ENCODE measurements at regions not wholly inside any gene's neighbourhood (a gene's known extent, or its start where the extent isn't known, plus 50 kb on each side); places are given as distances from the start of the nearest gene placed in this dataset.

- no peak for DNase-seq
Measured at GRCh38 chr5:164358531-164359259, 853.3 kb downstream of the MAT2B start.

DNA sequence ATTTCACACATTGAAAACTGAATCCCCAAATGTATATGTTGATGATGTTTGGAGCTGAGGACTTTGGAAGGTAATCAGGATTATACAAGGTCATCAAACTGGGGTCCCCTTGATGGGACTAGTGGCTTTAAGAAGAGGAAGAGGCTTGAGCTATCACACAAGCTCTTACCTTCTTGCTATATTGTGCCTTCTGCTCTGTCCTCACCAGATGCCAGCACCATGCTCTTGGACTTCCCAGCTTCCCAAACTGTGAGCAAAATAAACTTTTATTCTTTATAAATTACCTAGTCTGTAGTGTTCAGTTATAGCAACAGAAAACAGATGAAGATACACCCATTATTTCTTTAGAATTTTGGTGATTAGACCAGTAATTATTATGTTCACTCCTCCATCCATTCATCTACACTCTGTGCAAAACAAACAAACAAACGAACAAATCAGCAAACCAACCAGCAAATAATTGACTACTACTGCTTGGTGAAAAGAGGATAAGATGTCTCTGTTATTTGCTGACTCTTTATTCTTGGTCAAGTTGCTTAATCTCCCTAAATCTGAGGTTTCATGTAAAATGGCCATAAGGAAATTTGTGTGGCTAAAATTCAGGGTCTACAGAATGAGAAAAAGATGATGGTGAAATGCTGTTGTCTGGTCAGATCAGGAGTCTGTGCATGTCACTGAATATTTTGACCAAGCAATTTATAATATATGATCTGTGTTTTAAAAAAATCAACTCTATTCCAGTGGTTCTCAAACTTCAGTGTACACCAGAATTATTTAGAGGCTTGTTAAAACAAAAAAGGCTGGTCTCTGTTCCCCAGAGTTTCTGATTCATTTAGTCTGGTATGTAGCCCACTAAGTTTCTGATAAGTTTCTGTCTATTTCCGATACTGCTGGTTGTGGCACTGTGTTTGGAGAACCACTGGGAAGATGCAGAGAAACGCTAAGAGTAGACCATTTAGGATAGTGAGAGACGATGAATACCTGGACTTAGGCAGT, 854.1 kb downstream of the MAT2B start:
- DNase-seq = no peak

DNA sequence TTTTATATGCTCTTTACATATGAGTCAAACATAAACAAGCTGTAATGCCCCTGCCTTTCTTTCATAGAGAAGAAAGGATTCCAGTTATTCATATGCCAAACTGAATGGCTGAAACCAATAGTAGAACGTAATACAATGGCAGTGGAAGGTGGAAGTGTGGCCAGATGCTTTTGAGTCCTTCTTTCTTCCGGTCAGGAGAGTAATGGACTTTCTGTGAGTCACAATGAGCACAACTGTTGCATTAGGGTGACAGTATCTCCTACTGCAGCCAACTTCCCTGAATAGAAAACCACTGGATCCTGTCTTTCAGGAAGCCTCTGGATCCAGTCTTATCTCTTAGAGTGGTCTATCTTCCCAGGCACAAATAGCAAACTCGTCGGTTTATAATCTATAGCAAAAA, 855.2 kb downstream of the MAT2B start:
- no peak for DNase-seq

DNA sequence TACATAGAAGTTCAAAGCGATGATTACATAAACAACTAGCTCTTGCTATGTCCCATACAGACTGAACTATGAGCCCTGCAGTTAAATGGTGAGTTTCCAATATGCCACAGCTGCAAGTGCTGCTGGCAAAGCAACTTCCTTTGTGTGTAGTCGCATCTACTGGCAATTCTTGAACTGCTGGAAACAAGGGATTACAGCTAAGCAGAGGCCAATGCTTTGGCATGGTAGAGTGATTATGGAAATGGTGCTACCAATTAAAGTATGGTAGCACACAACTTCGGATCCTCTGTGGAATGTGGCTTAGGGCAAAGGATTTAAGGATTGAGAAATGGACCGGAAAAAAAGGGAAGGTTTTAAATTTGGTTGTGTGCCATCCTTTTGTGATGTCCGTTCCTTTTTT, 856.6 kb downstream of the MAT2B start:
- DNase-seq = no peak

DNA sequence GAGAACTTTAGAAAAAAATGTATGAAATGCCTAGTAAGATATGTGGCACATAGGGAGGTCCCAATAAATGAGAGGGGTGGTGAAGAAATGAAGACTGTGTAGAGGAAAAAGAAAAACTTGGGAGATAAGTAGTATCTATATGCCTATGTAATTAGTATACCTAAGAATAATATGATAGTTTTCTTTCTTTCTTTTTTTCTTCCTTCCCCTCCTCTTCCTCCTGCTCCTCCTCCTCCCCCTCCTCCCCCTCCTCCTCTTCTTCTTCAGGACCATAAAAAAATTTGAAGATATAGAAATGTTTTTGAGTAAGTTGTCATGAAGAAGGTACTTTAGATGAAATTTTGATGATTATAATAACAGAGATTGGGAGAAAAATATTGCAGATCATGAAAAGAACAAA, 857.4 kb downstream of the MAT2B start:
- DNase-seq = no peak

GRCh38 chr5:164364237-164365208, 859.1 kb downstream of the MAT2B start:
- no peak for DNase-seq

DNA sequence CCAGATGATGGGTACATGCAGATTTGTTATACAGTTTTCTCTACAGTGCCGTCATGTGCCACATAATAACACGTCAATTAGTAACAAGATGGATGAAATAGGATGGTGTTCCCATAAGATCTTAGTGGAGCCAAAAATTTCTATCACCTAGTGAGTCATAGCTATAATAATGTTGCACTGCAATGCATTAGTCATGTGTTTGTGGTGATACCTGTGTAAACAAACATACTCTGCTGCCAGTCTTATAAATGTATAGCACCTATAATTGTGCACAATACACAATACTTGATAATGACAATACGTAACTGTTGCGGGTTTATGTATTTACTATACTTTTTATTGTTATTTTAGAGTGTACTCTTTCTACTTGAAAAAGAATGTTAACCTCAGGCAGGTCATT, 865.4 kb downstream of the MAT2B start:
- DNase-seq = no peak

- DNase-seq = no peak
Measured at GRCh38 chr5:164372892-164373291, 867.5 kb downstream of the MAT2B start.

- DNase-seq = no peak
Measured at GRCh38 chr5:164373876-164374275, 868.5 kb downstream of the MAT2B start.

DNA sequence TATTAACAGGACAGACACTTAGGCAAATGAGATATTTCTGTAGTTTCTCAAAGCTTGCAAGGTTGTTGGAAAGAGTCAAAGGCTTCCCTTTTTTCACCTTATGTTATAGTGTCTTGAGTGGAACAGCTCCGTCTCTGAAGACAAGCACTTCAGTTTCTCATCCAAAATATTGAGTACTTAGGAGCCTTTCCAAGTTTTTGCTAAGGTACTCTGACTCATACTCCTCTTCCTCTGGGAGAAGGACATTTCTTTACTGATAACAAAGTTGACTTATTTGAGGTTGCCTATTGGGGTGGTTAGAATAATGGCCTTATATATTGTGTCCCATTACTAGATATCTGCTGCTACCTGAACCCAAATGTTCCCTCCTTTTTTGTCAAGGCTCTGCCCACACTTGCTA, 869.6 kb downstream of the MAT2B start:
- DNase-seq = no peak

DNA sequence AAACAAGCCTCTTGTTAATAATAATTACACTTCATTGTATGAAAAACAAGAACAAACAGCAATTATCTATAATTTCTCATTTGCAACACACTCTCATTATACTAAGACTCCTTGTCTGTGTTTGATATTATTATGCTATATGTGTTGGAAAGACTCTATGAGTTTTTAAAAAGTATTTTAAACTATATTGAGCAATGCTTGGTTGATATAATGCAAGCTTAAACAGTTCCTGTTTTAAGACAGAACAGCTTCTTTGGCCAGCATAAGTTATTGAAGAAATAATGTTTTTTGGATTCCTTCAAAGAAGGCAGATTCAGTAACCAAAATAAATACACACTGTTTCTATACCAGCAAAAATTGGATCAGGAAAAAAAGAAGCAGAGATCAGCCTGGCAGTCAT, 871.4 kb downstream of the MAT2B start:
- DNase-seq = no peak

GRCh38 chr5:164377746-164378145, 872.3 kb downstream of the MAT2B start:
- DNase-seq = no peak

GRCh38 chr5:164383662-164384061, 878.2 kb downstream of the MAT2B start:
- DNase-seq = no peak

DNA sequence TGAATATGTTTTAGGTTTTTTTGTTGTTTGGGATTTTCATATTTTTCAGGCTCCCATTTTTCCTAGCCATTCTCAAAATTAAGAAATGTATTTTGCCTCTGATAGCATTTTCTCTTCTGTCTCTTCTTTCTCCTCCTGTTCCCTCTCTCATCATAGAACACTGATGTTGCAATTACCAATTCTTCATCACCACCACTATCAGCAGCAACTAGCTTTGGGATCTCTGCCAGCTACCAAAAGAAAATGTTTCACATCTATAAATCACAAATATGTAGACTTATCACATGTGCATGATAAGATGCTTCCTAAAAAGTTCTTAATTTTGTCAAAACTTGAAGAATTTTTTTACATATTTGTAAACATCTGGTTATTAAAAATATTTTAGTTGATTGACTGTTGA, 887.1 kb downstream of the MAT2B start:
- no peak for DNase-seq

DNA sequence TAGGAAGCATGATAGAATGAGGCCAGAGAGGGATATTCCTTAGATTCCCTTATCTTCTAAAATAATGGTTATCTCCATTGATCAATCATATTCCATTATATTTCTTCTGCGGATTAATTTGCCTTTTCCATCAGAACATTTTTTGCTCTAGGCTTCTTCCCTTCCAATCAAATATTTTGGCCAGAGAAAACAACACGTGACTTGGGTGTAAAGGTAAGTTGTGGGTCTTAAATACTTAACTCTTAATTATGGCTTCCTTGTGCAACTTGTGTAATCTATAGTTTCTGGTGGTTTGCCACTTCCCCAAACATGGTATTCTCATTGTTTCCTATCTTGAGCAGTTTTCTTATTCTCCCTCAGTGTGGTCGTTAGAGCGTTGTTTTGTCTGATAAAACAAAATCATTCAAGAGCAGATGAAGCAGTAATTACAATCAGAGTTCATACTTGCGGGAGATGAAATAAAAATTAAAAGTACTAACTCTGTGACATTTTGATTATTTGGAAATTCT, 889.3 kb downstream of the MAT2B start:
- DNase-seq = no peak

GRCh38 chr5:164412531-164412930, 907.1 kb downstream of the MAT2B start:
- DNase-seq = no peak

- no peak for DNase-seq
Measured at GRCh38 chr5:164420161-164420560, 914.7 kb downstream of the MAT2B start.

DNA sequence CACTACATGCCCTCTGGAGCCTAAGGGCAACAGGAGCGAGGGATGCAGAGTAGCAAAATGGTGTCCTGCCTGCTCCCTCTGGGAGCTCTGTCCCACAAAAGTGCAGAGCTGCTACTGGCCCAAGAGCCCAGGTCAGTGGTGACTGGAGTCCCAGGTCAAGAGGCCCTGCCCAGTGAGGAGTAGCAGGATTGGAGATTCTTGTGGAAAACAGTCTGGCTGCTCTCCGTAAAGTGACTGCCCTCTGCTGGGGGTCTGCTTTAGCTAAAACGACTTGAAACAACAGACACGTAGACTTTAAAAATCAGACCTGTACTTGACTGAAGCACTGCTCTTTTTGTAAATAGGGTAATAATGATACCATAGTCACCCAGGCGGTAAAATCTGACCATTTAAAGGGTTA, 917.0 kb downstream of the MAT2B start:
- no peak for DNase-seq

- DNase-seq = no peak
Measured at GRCh38 chr5:164431634-164432304, 926.4 kb downstream of the MAT2B start.

DNA sequence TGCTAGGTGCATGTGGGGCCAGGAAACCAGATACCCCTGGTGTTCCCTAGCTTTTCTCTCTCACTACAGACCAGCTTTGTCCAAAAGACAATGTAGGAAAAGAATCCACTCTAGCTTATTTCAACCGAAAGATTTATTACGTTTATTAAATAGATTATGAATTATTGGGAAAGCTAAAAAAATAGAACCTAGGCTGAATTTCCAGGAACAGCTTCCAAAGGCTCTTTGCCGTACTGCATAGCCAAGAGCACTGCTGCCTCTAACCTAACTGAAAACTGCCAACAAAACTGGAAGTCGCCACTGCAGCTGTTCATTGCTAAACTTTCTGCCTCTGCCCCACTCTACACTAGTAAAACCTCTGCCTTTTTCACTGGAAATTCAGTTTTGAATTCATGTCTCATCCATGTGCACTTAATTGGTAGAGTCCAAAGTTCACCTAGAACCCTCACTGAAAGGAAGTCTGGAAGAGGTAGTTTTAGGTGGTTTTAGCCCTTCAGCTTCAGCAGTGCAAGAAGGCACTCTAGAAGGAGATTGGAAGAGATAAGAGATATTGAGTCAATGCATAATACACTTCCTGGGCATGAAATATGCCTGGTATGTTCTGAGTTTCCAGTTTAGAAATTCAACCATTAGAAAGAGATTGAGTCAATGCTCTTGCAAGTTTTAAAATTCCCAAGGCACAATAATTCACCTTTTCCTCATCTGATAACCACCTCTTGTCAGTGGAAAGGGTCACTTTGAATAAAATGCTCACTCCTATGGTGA, 927.9 kb downstream of the MAT2B start:
- no peak for DNase-seq

DNA sequence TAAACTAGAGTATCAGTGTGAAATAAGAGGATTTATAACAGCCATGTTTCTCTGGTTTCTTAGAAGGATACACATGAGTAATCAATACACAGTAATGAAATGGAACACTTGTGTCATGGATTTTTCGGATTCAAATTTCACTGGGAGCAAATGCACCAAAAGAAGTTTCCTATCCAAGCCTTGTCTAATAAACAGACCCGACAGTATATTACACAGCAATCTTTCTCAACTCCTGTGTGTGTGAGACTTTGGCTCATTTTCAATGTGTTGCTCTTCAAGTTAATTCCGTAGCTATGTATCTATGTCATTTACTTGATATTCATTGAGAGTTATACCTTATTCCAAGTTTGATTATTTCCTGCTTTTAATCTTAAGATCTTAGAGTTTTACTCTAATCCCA, 930.2 kb downstream of the MAT2B start:
- no peak for DNase-seq
